Upper lobe of left lung (tissue), 6 donors: ENCODE measurements at regions not wholly inside any gene's neighbourhood (a gene's known extent, or its start where the extent isn't known, plus 50 kb on each side); places are given as distances from the start of the nearest gene placed in this dataset.

ENCODE experiments used
- ATAC-seq, 2 donors: fragments of 200-7000 bp; cut with Tn5 transposase; one replicate each; pipeline ENCODE4 v1.9.1; 2022; ENCODE audit warnings: mild to moderate bottlenecking in 2 of 2, moderate library complexity in 2 of 2; ENCODE audit not compliant: low FRiP score in 2 of 2
- DNase-seq, 2 donors: peaks; one replicate each; pipeline ENCODE4 v3.0.0-alpha.2; 2019 to 2020
- H3K27ac ChIP-seq, 4 donors: fragments of 200-600 bp; sonication (generic); one replicate each; pipeline ENCODE4 v1.5.1; 2016 to 2019
- H3K27me3 ChIP-seq, 4 donors: fragments of 200-600 bp; sonication (generic); one replicate each; pipeline ENCODE4 v1.5.1; 2017 to 2019
- H3K36me3 ChIP-seq, 4 donors: fragments of 200-600 bp; sonication (generic); one replicate each; pipeline ENCODE4 v1.5.1; 2016 to 2019
- H3K4me1 ChIP-seq, 4 donors: fragments of 200-600 bp; sonication (generic); one replicate each; pipeline ENCODE4 v1.5.1; 2018 to 2019
- H3K4me3 ChIP-seq, 4 donors: fragments of 200-600 bp; sonication (generic); one replicate each; pipeline ENCODE4 v1.5.1; 2017 to 2019; ENCODE audit warnings: mild to moderate bottlenecking in 2 of 4, moderate library complexity in 1 of 4
- H3K9me3 ChIP-seq, 4 donors: fragments of 200-600 bp; sonication (generic); one replicate each; pipeline ENCODE4 v1.5.1; 2018 to 2019
- EP300 ChIP-seq, 4 donors: sonication (generic); formaldehyde crosslinking; IDR thresholded peaks; one replicate each; pipeline ENCODE4 v1.5.1; 2017; ENCODE audit warnings: antibody characterized with exemption in 4 of 4, control low read depth in 2 of 4
- POLR2A ChIP-seq, 4 donors: fragments of 450-650 bp; IDR thresholded peaks; one replicate each; pipeline ENCODE4 v1.5.1; 2016 to 2017; ENCODE audit warnings: antibody characterized with exemption in 4 of 4, mild to moderate bottlenecking in 2 of 4
- POLR2AphosphoS5 ChIP-seq, 2 donors: sonication (generic); formaldehyde crosslinking; IDR thresholded peaks; one replicate each; pipeline ENCODE4 v1.5.1; 2017; ENCODE audit warnings: antibody characterized with exemption in 2 of 2
- WGBS, 2 donors: methylation state at CpG; one replicate each; pipeline ENCODE4 v1.1.5; 2017 to 2018; 5-methylcytosine and 5-hydroxymethylcytosine counted together
- TF ChIP-seq, protein P1 (sequence below), 6 experiments: fragments of 450-650 bp in 4 of 6; fragments of 200-600 bp in 2 of 6; sonication (generic) in 2 of 6; IDR thresholded peaks; one replicate each; pipeline ENCODE4 v1.5.1; 2016 to 2019; ENCODE audit warnings: antibody characterized with exemption in 6 of 6
- donor health status: DM: no; HTN: no; CAD: no; lungs with moderate emphysema.
- donor health status: DM: no; HTN: yes; CAD: no; lungs with severe emphysema.

DNA sequence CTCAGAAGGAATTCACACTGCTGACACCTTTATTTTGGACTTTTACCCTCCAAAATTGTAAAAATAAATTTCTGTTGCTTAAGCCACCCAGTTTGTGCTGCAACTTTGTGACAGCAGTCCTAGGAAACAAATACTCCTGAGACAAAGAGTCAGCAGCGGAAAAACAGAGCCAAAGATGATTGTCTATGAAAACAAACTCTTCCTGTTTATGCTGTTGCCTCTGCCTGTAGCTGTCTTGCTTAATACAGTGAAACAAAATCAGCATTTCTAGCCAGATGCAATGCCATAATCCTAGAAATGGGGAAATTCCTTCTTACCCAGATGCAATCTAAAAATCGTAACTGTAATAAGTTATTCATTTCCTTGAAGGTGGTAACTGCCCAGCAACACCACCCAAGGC is 387.5 kb upstream of the ATP11B start:
- H3K27ac ChIP-seq: no peak overlapping the region
- H3K36me3 ChIP-seq: no peaks in the 10 kb centered on the region
- no peaks in the 10 kb centered on the region for H3K9me3 ChIP-seq
- H3K4me1 ChIP-seq: no peaks in the 10 kb centered on the region
- 49 to 54% methylated on average over 2 of the region's 2 CpGs for WGBS, 2 donors
- DNase-seq (no peak), ATAC-seq (no peak)
- H3K4me3 ChIP-seq: no peak overlapping the region
- no peaks in the 10 kb centered on the region for H3K27me3 ChIP-seq
- TF ChIP-seq POLR2AphosphoS5 (IDR thresholded peaks at IDR 0.05) (no peak), EP300 (IDR thresholded peaks at IDR 0.05) (no peak)
- TF ChIP-seq, protein P1, sequence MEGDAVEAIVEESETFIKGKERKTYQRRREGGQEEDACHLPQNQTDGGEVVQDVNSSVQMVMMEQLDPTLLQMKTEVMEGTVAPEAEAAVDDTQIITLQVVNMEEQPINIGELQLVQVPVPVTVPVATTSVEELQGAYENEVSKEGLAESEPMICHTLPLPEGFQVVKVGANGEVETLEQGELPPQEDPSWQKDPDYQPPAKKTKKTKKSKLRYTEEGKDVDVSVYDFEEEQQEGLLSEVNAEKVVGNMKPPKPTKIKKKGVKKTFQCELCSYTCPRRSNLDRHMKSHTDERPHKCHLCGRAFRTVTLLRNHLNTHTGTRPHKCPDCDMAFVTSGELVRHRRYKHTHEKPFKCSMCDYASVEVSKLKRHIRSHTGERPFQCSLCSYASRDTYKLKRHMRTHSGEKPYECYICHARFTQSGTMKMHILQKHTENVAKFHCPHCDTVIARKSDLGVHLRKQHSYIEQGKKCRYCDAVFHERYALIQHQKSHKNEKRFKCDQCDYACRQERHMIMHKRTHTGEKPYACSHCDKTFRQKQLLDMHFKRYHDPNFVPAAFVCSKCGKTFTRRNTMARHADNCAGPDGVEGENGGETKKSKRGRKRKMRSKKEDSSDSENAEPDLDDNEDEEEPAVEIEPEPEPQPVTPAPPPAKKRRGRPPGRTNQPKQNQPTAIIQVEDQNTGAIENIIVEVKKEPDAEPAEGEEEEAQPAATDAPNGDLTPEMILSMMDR (IDR thresholded peaks at IDR 0.05): no peak

GRCh38 chr3:182406786-182407185 is 386.5 kb upstream of the ATP11B start:
- WGBS, 2 donors: 74 to 77% methylated on average over 4 of the region's 4 CpGs
- ATAC-seq (no peak), DNase-seq (no peak)
- Histone ChIP-seq H3K27ac (no peak overlapping the region), H3K4me1 (no peaks in the 10 kb centered on the region), H3K27me3 (no peaks in the 10 kb centered on the region), H3K36me3 (no peaks in the 10 kb centered on the region), H3K9me3 (no peaks in the 10 kb centered on the region), H3K4me3 (no peak overlapping the region)
- no peak for TF ChIP-seq EP300 (IDR thresholded peaks at IDR 0.05)
- no peak for TF ChIP-seq POLR2AphosphoS5 (IDR thresholded peaks at IDR 0.05)
- TF ChIP-seq, protein P1 (IDR thresholded peaks at IDR 0.05): no peak
- TF ChIP-seq POLR2A (IDR thresholded peaks at IDR 0.05): no peak

GRCh38 chr3:182410051-182410450 is 383.3 kb upstream of the ATP11B start:
- WGBS, 2 donors: 72 to 91% methylated on average over 5 of the region's 5 CpGs
- H3K36me3 ChIP-seq: no peaks in the 10 kb centered on the region

DNA sequence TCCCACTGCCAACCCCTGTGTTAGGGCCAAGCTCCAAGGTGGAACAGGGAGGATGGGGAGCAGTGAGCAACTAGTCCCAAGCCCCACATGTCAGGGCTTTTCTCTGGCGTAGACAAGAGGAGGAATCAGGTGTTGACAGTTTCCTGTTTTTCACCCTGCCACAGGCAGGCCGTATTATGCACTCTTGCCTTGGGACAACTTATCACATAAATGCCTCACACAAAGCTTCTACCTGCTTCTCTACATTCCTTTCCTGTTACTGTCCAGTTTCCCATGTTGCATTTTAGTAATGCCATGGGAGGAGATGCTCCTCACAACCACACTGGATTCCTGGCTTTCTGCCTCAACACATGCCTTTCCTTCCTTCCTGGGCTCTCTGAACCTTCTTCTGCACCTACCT is 381.2 kb upstream of the ATP11B start:
- no peak overlapping the region for H3K27ac ChIP-seq
- no peaks in the 10 kb centered on the region for H3K9me3 ChIP-seq
- no peaks in the 10 kb centered on the region for H3K4me1 ChIP-seq
- no peak for TF ChIP-seq EP300 (IDR thresholded peaks at IDR 0.05)
- TF ChIP-seq, protein P1 (IDR thresholded peaks at IDR 0.05): no peak
- TF ChIP-seq POLR2AphosphoS5 (IDR thresholded peaks at IDR 0.05): no peak
- no peak for TF ChIP-seq POLR2A (IDR thresholded peaks at IDR 0.05)
- H3K36me3 ChIP-seq: no peaks in the 10 kb centered on the region
- DNase-seq: no peak
- H3K27me3 ChIP-seq: no peaks in the 10 kb centered on the region
- H3K4me3 ChIP-seq: no peak overlapping the region
- 38 to 55% methylated on average over 2 of the region's 2 CpGs for WGBS, 2 donors
- no peak for ATAC-seq

More at GRCh38 chr3:182410051-182410450, 383.3 kb upstream of the ATP11B start:
- TF ChIP-seq, protein P1 (IDR thresholded peaks at IDR 0.05): no peak
- TF ChIP-seq POLR2A (IDR thresholded peaks at IDR 0.05) (no peak), POLR2AphosphoS5 (IDR thresholded peaks at IDR 0.05) (no peak), EP300 (IDR thresholded peaks at IDR 0.05) (no peak)
- ATAC-seq (no peak), DNase-seq (no peak)
- no peaks in the 10 kb centered on the region for H3K27me3 ChIP-seq
- H3K4me1 ChIP-seq: no peaks in the 10 kb centered on the region
- H3K4me3 ChIP-seq: no peak overlapping the region
- H3K9me3 ChIP-seq: no peaks in the 10 kb centered on the region
- no peak overlapping the region for H3K27ac ChIP-seq

- Histone ChIP-seq H3K9me3 (no peaks in the 10 kb centered on the region), H3K4me1 (no peaks in the 10 kb centered on the region), H3K27me3 (no peaks in the 10 kb centered on the region), H3K4me3 (no peak overlapping the region), H3K36me3 (no peaks in the 10 kb centered on the region), H3K27ac (no peak overlapping the region)
- DNase-seq: no peak
- TF ChIP-seq, protein P1 (IDR thresholded peaks at IDR 0.05): no peak
- no peak for TF ChIP-seq POLR2A (IDR thresholded peaks at IDR 0.05)
- TF ChIP-seq EP300 (IDR thresholded peaks at IDR 0.05): no peak
- TF ChIP-seq POLR2AphosphoS5 (IDR thresholded peaks at IDR 0.05): no peak
- ATAC-seq: no peak
- 68% methylated on average over 1 of the region's 1 CpG for WGBS, 2 donors
Observed at GRCh38 chr3:182413061-182413460, 380.2 kb upstream of the ATP11B start.
